Superior temporal gyrus (tissue), 1 donor: ENCODE measurements at regions not wholly inside any gene's neighbourhood (a gene's known extent, or its start where the extent isn't known, plus 50 kb on each side); places are given as distances from the start of the nearest gene placed in this dataset.
"Not testable (repeated sequence)": the region's sequence is repeated elsewhere in the genome, so short reads cannot be mapped to it uniquely, and the experiment has no call there.

ENCODE experiments used
- DNase-seq: peaks from one replicate; pipeline ENCODE4 v3.0.0-alpha.2; 2016; ENCODE audit errors: extremely low spot score

DNA sequence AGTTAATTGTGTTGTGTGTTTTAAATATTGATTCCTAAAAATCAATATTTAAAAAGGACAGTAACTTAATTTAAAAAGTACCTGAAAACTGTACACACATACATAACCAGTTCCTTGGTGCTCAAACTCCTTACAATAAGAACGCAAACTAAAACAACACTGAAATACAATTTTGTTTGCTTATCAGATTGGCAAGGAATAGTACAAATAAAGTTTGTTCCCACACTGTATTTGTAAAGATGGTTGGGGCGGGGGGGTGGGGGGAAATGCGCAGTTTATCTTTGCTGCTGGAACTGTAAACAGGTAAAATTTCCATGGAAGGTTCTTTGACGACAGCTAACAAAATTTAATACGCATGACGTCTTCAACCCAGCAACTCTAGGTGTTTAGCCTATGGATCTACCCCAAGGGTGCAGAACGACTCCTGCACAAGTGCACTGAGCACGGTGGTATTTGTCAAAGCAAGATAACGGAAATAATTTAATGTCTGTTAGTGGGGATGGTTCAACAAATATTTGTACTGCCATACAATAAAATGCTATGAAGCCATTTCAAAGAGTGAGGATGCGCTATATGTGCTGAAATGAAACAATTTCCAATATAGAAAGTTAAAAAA is 96.5 kb downstream of the ING1 start:
- DNase-seq = no peak

DNA sequence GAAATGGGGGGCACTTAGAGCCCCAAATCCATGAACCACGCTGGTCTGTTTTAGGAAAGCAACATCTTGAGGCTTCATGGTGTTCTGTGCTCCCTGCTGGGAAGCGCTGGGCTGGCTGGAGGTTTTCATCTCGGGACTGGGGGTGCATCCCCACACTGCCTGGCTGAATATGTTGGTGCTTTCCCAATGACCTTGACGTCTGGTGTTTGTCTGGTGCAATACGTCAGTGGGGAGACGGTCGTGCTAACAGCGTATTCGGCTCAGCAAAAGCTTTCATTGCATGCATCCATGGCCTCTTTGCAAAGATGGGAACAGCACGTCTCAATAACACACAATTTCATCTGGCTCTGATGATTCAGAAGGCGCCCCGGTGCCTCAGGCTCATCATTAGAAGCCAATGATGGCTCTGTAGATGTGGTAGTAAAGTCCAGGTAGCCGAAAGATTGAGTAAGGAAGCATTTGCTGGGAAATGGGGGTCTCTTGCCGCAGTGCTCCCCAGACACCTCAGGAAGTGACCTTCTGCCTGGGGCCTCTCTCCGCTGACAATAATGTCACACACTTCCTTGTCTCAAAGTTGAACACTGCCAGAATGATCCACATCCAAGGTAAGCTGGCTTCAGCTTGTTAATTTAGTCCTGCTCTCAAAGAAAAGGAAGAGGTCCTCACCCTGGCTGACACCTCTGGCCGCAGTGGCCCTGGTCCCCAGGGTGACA is 97.7 kb downstream of the ING1 start:
- DNase-seq = no peak

DNA sequence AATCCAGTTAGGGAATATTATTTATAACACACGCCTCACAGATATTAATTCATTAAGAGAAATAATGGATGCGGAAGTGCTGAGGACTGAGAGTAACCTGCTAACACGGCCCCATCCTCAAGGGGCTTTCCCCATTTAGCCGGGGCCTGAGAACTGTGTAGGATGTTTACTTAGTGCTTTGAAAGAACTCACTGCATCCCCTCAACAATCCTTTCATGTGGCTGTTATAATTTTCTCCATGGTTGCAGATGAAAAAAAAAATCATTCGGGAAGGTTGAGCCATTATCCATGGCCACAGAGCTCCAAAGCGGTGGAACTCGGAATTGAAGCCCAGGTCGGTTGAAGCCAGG is 98.2 kb downstream of the ING1 start:
- DNase-seq = no peak

DNA sequence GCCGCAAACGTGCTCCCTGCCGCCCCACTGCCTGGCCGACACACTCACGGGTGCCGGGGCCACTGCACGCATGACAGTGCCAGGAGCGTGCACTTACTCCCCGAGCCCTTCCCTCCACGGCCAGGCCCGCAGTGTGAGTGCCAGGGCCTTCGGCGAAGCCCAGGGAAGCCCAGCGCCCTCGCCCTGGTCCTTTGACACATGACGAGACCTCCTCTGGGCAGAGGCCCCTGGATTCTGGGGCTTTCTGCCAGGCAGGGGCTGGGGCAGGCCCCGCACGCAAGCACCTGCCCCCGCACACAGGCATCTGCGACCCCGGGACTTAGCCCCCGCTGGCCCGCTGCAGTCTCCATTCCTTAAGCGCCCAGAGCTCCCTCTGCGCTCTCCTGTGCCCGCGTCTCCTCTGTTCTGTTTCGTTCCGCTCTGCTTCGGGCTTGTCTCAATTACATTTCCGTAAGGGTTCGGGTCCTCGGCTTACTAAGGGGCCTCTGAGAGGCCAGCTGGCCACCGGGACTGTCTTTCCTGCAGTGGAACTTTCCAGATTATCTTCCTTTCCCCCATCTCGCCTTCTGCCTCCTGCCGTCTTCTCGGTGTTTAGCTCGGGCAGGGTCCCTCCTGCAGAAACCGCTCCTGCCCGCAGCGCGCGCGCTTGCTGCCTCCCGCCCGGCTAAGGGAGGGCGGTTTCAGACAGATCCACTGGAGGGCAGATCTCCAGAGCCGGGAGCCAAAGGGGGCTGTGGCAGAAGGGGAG is 98.8 kb downstream of the ING1 start:
- no peak for DNase-seq

DNA sequence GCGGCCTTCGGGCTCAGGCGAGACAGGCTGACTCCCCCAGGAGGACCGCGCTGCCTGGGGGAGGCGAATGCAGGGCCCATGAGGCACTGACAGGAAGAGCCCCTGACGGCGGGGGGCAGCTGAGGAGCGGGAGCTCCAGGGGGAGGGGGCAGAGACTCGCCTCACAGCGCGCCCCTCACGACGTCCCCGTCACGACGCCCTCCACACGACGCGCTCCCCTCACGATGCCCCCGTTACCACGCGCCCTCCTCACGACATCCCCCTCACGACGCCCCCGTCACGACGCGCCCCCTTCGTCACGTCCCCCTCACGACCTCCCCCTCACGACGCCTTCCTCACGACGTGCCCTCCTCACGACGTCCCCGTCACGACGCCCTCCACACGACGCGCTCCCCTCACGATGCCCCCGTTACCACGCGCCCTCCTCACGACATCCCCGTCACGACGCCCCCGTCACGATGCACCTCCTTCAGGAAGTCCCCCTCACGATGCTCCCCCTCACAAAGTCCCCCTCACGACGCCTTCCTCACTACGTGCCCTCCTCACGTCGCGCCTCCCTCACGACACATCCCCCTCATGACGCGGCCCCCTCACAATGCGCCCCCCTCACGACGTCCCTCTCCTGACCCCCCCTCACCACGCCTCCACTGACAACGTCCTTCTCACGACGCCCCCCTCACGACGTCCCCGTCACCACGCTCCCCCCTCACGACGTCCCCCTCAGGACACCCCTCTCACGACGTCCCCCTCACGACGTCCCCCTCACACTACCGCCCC is 99.6 kb downstream of the ING1 start:
- no peak for DNase-seq

DNA sequence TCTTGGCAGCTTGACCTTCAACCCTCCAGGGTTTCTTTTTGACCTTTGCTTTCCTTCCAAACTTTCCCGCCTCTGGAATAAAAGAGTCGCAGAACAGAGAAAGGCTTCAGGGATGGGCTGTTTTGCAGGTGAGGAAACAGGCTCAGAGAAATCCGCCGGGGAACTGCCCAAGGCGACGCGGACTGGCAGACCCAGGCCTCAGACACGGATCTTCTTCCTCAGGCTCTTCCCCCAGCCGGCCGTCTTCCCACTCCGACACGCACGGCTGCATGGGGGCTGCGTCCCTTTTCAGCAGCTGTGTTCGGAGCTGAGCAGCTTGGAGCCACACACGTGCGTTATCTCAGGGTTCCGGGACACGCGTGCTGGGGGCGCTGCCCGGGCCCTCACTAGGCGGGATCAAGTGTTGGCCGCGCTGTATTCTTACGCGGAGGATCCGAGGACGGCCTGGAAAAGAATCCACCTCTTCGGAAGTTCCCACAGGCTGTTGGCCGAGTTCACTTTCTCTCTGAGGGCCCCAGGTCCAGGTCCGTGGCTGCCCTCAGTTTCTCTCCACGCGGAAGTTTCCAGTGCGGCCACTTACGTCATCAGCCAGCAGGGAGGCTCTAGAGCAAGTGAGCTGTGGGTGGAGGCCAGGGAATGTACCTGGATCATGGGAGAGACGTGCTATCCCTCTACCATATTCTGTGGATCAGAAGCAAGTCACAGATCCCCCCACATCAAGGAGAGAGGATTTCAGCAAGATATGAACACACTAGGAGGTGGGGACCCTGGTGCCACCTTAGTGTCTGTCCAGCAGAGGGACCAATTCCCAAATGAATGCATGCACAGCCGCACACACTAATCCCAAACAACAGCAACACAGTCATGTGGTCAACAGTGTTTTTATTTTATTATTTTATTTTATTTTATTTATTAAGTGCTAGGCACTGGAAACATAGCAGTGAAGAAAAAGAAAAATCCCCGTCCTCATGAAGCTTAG is 100.4 kb downstream of the ING1 start:
- no peak for DNase-seq

DNA sequence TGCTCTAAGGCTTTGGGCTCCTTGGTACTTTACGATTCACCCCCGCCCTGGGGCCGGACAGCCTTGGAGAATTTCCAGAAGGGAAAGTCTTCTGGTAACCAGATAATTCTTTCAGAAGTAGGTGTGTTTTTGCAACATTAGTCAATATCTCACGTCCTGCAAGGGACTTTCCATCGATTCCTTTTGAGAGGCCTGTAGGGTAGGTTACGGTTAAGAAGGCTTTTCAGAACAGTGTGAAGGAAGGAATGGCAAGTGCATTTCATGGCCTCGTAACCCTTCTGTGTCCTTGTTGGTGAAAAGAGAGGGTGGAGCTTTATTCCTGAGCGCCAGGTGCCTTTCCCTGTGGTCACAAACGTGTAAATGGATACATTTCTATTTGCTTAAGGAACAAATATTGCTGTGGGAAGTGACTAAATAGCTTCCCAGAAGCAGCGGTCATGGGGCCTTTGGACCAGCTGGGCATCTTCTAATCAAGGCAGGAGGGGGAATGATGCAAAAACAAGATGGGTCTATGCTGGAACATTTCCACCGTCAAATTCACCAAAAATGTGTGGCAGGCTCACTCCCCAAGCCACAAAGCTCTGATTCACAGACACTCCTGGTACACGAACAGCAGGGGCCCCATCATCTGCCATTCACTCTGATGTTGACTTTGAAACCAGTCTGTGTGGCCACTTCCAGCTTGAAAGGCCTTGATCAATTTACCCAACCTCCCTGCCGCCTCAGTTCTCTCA is 99.2 kb downstream of the ANKRD10 start:
- no peak for DNase-seq

DNA sequence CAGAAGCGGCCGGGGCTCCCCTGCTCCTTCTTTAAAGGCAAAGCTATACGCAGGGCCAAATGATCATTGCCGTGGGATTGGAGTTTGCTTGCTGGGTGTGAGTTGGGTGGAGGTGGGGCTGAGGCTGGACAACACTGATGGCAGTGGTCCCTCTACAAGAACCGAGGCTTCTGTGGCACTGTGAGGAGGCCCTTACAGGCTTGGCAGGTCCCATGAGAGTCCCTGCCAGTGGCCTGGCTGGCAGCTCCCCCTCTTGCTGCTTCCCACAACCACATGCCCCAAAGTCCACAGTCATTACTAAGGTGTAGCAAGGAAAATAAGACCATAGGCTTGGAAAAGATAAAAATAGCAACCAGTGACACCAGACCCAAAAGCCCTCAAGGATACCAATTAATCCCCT is 98.4 kb downstream of the ANKRD10 start:
- no peak for DNase-seq

DNA sequence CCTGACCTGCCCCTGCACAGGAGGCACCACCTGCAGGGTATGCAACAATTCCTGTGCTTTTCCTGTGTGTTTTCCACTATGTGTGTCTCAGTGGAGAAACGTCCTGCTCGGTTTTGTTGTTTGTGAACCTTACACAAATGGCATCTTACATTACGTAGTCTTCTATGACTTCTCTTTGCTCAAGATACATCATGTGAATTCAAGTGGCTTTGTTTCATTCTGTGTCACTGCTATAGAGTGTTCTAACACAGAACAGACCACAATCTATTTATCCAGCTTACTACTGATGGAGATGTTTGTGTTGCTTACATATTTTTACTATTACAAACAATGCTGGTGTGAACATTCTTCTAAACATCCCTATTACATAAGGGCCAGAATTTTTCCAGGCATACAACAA is 97.7 kb downstream of the ANKRD10 start:
- no peak for DNase-seq

DNA sequence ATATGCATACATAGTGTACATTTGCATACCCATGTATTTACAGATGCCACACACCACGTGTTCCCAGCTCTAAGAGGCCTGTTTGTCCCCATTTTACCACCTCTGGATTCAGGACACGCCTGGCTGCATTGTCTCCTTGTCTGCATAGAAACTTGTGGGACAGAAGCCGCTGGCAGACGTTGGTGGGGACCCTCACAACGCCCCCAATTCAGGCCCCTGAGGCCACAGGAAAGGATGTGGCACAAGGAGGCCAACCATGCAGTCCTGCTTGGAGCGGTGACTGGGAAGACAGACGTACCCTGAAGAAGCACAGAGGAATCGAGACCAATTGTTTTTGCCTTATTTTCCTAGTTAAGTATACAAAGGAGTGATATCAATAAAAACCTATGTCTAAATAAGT is 96.1 kb downstream of the ANKRD10 start:
- DNase-seq = no peak

DNA sequence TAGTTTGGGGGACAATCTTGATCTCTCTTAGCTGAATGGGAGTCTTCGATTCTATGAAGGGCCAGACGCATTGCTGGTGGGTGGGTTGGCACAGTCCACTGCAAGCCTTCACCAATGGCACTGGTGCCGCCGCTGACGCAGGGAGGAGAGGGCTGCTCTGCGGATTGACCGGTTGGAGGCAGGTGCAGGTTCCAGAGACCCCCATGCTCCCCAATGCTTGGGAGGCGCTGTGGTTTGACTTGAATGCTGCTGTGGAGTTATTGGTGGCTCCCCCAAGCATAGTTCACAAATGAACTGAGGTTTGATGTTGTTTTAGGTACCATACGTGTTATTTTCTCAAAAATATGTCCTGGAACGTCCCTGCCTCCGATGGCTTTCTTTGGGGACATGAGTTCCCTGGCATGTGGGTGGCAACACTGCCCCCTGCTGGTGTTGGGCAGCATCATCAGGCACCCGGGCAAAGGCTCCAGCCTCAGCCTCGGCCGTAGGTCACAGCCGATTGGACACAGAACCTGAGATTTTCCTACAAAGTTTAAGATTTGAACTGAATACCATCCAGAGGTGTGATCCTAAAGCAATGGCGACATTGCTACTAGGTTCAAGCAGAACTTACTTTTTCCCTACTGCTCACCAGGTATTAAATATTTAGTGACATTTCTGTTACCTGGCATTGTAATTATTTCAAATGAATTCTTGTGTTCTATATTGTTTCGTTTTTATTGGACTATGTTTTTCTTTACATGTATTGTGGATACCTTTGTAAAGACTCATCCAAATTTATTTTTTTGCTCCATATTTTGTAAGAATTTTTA is 95.5 kb downstream of the ANKRD10 start:
- DNase-seq = peak; percentile 88

DNA sequence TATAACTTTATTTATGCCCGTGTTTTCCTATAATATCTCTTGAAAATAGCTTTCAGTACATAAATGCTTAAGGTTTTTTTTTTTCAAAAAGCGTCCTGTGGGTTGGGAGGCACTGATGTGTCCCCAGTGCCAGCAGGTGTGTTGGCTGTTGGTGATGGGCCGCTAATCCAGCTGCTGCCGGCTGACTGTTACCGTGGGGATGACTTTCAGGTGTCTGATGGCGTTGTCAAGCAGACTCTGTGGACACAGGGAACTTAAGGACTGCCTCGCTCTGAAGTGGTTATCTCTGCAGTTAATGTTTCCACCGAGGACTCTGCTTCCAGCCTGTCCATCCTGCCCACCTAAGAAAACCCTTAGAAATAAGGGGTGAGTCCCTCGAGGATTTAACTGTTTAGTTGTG is 94.5 kb downstream of the ANKRD10 start:
- no peak for DNase-seq

DNA sequence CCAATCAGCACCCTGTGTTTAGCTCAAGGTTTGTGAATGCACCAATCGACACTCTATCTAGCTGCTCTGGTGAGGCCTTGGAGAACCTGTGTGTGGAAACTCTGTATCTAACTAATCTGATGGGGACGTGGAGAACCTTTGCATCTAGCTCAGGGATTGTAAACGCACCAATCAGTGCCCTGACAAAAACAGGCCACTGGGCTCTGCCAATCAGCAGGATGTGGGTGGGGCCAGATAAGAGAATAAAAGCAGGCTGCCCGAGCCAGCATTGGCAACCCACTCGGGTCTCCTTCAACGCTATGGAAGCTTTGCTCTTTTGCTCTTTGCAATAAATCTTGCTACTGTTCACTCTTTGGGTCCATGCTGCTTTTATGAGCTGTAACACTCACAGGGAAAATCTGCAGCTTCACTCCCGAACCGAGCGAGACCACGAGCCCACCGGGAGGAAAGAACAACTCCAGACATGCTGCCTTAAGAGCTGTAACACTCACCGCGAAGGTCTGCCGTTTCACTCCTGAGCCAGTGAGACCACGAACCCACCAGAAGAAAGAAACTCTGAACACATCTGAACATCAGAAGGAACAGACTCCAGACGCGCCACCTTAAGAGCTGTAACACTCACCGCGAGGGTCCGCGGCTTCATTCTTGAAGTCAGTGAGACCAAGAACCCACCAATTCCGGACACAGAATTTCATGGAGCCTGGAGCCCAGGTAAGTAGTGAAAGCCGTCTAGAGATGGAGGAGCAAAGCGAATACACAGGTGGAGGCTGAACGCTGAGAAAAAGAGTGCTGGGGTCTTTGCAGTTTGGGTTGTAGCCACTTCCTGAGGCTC is 92.8 kb downstream of the ANKRD10 start:
- DNase-seq = not testable (repeated sequence)

DNA sequence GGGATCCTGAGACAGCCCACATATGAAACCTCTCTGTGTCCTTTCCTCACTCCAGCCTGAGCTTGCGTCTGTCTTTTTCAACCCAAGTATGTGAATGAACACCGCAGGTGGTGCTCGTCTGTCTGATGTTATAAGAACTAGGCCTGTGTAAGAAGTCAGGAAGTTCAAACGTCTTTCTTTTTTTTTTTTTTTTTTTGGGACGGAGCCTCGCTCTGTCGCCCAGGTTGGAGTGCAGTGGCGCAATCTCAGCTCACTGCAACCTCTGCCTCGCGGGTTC is 92.3 kb downstream of the ANKRD10 start:
- DNase-seq = no peak

DNA sequence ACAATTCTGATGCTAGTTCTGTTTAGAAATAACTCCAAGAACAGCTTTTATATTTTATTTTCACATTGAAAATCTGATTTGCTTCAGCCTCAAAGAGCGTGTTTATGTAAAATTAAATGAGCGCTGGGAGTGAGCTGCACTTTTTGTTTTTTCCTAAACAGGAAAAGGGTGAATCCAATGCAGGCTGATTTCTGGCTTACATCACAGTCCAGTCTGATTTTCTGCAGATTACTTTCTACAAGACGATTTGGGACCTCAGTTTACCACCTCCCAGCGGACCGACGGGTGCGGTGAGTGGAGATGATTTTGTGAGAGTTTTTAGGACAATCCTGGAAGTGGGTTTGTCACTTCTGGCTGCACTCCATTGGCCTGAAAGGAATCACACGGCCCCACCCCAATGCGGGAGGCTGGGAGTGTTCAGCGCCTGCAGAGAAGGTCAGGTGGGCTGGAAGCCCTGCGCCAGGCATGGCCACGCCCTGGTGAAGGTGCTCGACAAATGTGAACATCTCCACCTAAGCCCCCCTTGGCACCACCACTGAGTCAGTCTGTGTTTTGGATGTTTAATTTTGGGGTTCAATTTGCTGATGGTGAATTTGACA is 90.1 kb downstream of the ANKRD10 start:
- DNase-seq = no peak

DNA sequence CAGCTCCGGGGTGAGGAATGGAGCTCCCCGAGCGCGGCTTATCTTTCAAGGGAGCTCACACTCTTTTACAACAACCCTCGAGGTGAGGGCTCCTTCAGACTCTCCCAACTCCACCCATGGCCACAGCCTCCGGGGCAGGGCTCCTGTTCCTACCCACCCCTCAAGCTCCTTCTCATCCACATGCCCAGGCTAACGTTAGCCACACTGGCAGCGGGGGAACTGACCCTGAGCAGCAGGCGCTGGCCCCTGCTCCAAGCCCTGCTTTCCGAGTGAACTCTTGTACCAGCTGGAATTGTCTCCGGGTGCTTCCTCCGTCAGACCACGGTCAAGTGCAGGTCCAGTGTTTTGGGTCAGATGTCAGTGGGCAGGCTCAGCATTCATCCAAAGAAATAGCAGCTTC is 89.4 kb downstream of the ANKRD10 start:
- no peak for DNase-seq

DNA sequence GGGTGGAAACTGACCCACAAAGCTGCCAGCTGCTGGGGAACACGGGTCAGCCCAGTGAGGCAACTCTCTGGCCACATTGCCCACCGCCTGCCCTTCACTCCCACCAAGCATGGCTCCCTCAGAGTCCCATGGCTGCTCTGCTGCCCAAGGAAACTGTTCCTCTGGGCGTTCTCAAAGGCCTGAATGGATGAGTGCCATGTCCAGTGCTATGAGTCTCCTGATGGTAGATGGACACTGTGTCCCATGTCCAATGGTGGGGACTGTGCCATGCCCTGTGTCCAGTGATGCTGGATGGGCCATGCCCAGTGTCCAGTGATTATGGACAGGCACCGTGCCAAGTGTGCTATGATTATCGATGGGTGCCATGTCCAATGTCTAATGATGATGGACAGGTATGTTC is 88.8 kb downstream of the ANKRD10 start:
- no peak for DNase-seq

DNA sequence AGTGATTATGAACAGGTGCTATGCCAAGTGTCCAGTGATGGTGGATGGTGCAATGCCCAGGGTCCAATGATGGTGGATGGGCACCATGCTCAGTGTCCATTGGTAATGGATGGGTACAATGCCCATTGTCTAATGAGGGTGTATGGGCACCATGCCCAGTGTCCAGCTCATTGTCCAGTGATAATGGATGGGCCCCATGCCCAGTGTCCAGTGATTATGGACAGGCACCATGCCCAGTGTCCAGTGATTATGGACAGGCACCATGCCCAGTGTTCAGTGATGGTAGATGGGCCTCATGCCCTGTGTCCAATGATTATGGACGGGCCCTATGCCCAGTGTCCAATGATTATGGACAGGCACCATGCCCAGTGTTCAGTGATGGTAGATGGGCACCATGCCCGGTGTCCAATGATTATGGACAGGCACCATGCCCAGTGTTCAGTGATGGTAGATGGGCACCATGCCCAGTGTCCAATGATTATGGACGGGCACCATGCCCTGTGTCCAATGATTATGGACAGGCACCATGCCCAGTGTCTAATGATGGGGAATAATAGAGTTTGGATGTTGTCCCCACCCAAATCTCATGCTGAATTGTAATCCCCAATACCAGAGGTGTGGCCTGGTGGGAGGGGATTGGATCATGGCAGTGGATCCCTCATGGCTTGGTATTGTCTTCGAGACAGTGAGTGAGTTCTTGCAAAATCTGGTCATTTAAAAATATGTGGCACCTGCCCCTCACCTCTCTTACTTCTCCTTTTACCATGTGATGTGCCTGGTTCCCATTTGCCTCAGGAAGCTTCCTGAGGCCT is 87.8 kb downstream of the ANKRD10 start:
- peak; percentile 34 for DNase-seq
